Upper lobe of left lung (tissue), 6 donors: ENCODE measurements at regions not wholly inside any gene's neighbourhood (a gene's known extent, or its start where the extent isn't known, plus 50 kb on each side); places are given as distances from the start of the nearest gene placed in this dataset.

Experiments
- ATAC-seq, 2 donors: fragments of 200-7000 bp; cut with Tn5 transposase; one replicate each; pipeline ENCODE4 v1.9.1; 2022; ENCODE audit warnings: mild to moderate bottlenecking in 2 of 2, moderate library complexity in 2 of 2; ENCODE audit not compliant: low FRiP score in 2 of 2
- DNase-seq, 2 donors: peaks; one replicate each; pipeline ENCODE4 v3.0.0-alpha.2; 2019 to 2020
- H3K27ac ChIP-seq, 4 donors: fragments of 200-600 bp; sonication (generic); one replicate each; pipeline ENCODE4 v1.5.1; 2016 to 2019
- H3K27me3 ChIP-seq, 4 donors: fragments of 200-600 bp; sonication (generic); one replicate each; pipeline ENCODE4 v1.5.1; 2017 to 2019
- H3K36me3 ChIP-seq, 4 donors: fragments of 200-600 bp; sonication (generic); one replicate each; pipeline ENCODE4 v1.5.1; 2016 to 2019
- H3K4me1 ChIP-seq, 4 donors: fragments of 200-600 bp; sonication (generic); one replicate each; pipeline ENCODE4 v1.5.1; 2018 to 2019
- H3K4me3 ChIP-seq, 4 donors: fragments of 200-600 bp; sonication (generic); one replicate each; pipeline ENCODE4 v1.5.1; 2017 to 2019; ENCODE audit warnings: mild to moderate bottlenecking in 2 of 4, moderate library complexity in 1 of 4
- H3K9me3 ChIP-seq, 4 donors: fragments of 200-600 bp; sonication (generic); one replicate each; pipeline ENCODE4 v1.5.1; 2018 to 2019
- CTCF ChIP-seq, 6 experiments: fragments of 450-650 bp in 4 of 6; fragments of 200-600 bp in 2 of 6; sonication (generic) in 2 of 6; IDR thresholded peaks; one replicate each; pipeline ENCODE4 v1.5.1; 2016 to 2019; ENCODE audit warnings: antibody characterized with exemption in 6 of 6
- EP300 ChIP-seq, 4 donors: sonication (generic); formaldehyde crosslinking; IDR thresholded peaks; one replicate each; pipeline ENCODE4 v1.5.1; 2017; ENCODE audit warnings: antibody characterized with exemption in 4 of 4, control low read depth in 2 of 4
- POLR2A ChIP-seq, 4 donors: fragments of 450-650 bp; IDR thresholded peaks; one replicate each; pipeline ENCODE4 v1.5.1; 2016 to 2017; ENCODE audit warnings: antibody characterized with exemption in 4 of 4, mild to moderate bottlenecking in 2 of 4
- POLR2AphosphoS5 ChIP-seq, 2 donors: sonication (generic); formaldehyde crosslinking; IDR thresholded peaks; one replicate each; pipeline ENCODE4 v1.5.1; 2017; ENCODE audit warnings: antibody characterized with exemption in 2 of 2
- WGBS, 2 donors: methylation state at CpG; one replicate each; pipeline ENCODE4 v1.1.5; 2017 to 2018; 5-methylcytosine and 5-hydroxymethylcytosine counted together
- donor health status: DM: no; HTN: no; CAD: no; lungs with moderate emphysema.
- donor health status: DM: no; HTN: yes; CAD: no; lungs with severe emphysema.

- H3K4me1 ChIP-seq: no peaks in the 10 kb centered on the region
- DNase-seq (no peak), ATAC-seq (no peak)
- no peak for TF ChIP-seq CTCF (IDR thresholded peaks at IDR 0.05)
- TF ChIP-seq POLR2AphosphoS5 (IDR thresholded peaks at IDR 0.05): no peak
- TF ChIP-seq EP300 (IDR thresholded peaks at IDR 0.05): no peak
- no peak for TF ChIP-seq POLR2A (IDR thresholded peaks at IDR 0.05)
- no peaks in the 10 kb centered on the region for H3K9me3 ChIP-seq
- H3K4me3 ChIP-seq: no peak overlapping the region
- H3K27ac ChIP-seq: no peak overlapping the region
- H3K27me3 ChIP-seq: no peaks in the 10 kb centered on the region
- WGBS, 2 donors: 55 to 66% methylated on average over 4 of the region's 4 CpGs
- no peaks in the 10 kb centered on the region for H3K36me3 ChIP-seq
These were observed 319.7 kb upstream of the SP4 start for GRCh38 chr7:21108182-21108581.

- Histone ChIP-seq H3K27me3 (no peaks in the 10 kb centered on the region), H3K4me3 (no peak overlapping the region), H3K27ac (no peak overlapping the region), H3K36me3 (no peaks in the 10 kb centered on the region), H3K9me3 (no peaks in the 10 kb centered on the region), H3K4me1 (no peaks in the 10 kb centered on the region)
- DNase-seq (no peak), ATAC-seq (no peak)
- WGBS, 2 donors: 90 to 95% methylated on average over 5 of the region's 5 CpGs
- TF ChIP-seq POLR2A (IDR thresholded peaks at IDR 0.05): no peak
- TF ChIP-seq CTCF (IDR thresholded peaks at IDR 0.05): no peak
- no peak for TF ChIP-seq POLR2AphosphoS5 (IDR thresholded peaks at IDR 0.05)
- no peak for TF ChIP-seq EP300 (IDR thresholded peaks at IDR 0.05)
These were observed 314.1 kb upstream of the SP4 start for GRCh38 chr7:21113609-21114415.

- Histone ChIP-seq H3K9me3 (no peaks in the 10 kb centered on the region), H3K4me3 (no peak overlapping the region), H3K27me3 (no peaks in the 10 kb centered on the region), H3K36me3 (no peaks in the 10 kb centered on the region), H3K4me1 (no peaks in the 10 kb centered on the region), H3K27ac (no peak overlapping the region)
- 48 to 52% methylated on average over 1 of the region's 1 CpG for WGBS, 2 donors
- ATAC-seq: no peak
- DNase-seq: no peak
- TF ChIP-seq EP300 (IDR thresholded peaks at IDR 0.05): no peak
These were observed 304.3 kb upstream of the SP4 start for GRCh38 chr7:21123586-21123985.

GRCh38 chr7:21125297-21125696 lies 302.6 kb upstream of the SP4 start:
- no peak overlapping the region for H3K4me3 ChIP-seq
- WGBS, 2 donors: 74 to 84% methylated on average over 6 of the region's 6 CpGs
- no peak for TF ChIP-seq EP300 (IDR thresholded peaks at IDR 0.05)
- no peak for TF ChIP-seq CTCF (IDR thresholded peaks at IDR 0.05)
- TF ChIP-seq POLR2AphosphoS5 (IDR thresholded peaks at IDR 0.05): no peak
- TF ChIP-seq POLR2A (IDR thresholded peaks at IDR 0.05): no peak
- H3K27me3 ChIP-seq: no peaks in the 10 kb centered on the region
- no peak for DNase-seq
- no peaks in the 10 kb centered on the region for H3K4me1 ChIP-seq
- H3K27ac ChIP-seq: no peak overlapping the region
- no peaks in the 10 kb centered on the region for H3K9me3 ChIP-seq
- no peaks in the 10 kb centered on the region for H3K36me3 ChIP-seq
- no peak for ATAC-seq

- 23 to 35% methylated on average over 8 of the region's 8 CpGs for WGBS, 2 donors
- H3K4me1 ChIP-seq: no peaks in the 10 kb centered on the region
- no peak for ATAC-seq
- no peaks in the 10 kb centered on the region for H3K9me3 ChIP-seq
- no peak for DNase-seq
- no peak overlapping the region for H3K4me3 ChIP-seq
- no peak overlapping the region for H3K27ac ChIP-seq
- H3K36me3 ChIP-seq: no peaks in the 10 kb centered on the region
- H3K27me3 ChIP-seq: no peaks in the 10 kb centered on the region
- TF ChIP-seq EP300 (IDR thresholded peaks at IDR 0.05) (no peak), POLR2A (IDR thresholded peaks at IDR 0.05) (no peak), CTCF (IDR thresholded peaks at IDR 0.05) (no peak)
These were observed 299.6 kb upstream of the SP4 start for GRCh38 chr7:21128062-21128817.
